Kidney (tissue), 13 donors: ENCODE measurements at regions not wholly inside any gene's neighbourhood (a gene's known extent, or its start where the extent isn't known, plus 50 kb on each side); places are given as distances from the start of the nearest gene placed in this dataset.

Source experiments
- DNase-seq, 5 donors: peaks; one replicate each; pipeline ENCODE4 v3.0.0-alpha.2; 2013 to 2020
- FAIRE-seq: peaks from 2 replicates; lab custom pipeline; 2012; peaks lifted over from hg19 to GRCh38; lab: Jason Lieb, UNC
- H3K27ac ChIP-seq, 2 donors: one replicate each; pipeline ENCODE4 v1.7.0; 2013; ENCODE audit warnings: low read depth in 2 of 2, low read length in 2 of 2, inconsistent platforms in 1 of 2
- H3K27me3 ChIP-seq: one replicate; pipeline ENCODE4 v1.7.1; 2013; ENCODE audit warnings: low read length, inconsistent platforms; ENCODE audit not compliant: control insufficient read depth, insufficient read depth
- H3K36me3 ChIP-seq, 3 donors: one replicate each; pipeline versions ENCODE4 v1.7.0 to v1.7.1; 2013; ENCODE audit warnings: low read length in 3 of 3, control low read depth in 1 of 3, inconsistent platforms in 1 of 3; ENCODE audit not compliant: insufficient read depth in 3 of 3, control insufficient read depth in 2 of 3
- H3K4me1 ChIP-seq, 3 donors: one replicate each; pipeline versions ENCODE4 v1.7.0 to v1.7.1; 2013; ENCODE audit warnings: low read length in 3 of 3, inconsistent platforms in 1 of 3, low read depth in 1 of 3; ENCODE audit not compliant: control insufficient read depth in 2 of 3, insufficient read depth in 2 of 3
- H3K4me3 ChIP-seq, 3 donors: one replicate each; pipeline versions ENCODE4 v1.7.0 to v1.8.1; 2013; ENCODE audit warnings: low read length in 3 of 3, control low read depth in 1 of 3, inconsistent platforms in 1 of 3
- H3K9ac ChIP-seq, 3 donors: one replicate each; pipeline versions ENCODE4 v1.7.0 to v1.7.1; 2013; ENCODE audit warnings: low read length in 3 of 3, control low read depth in 1 of 3, inconsistent platforms in 1 of 3
- H3K9me3 ChIP-seq, 3 donors: one replicate each; pipeline versions ENCODE4 v1.7.0 to v1.7.1; 2013; ENCODE audit warnings: low read length in 3 of 3, control low read depth in 1 of 3, inconsistent platforms in 1 of 3; ENCODE audit not compliant: control insufficient read depth in 2 of 3, insufficient read depth in 1 of 3
- intact Hi-C: fragments of 100-400 bp; cut with DNase I; formaldehyde crosslinking; loops from one replicate; pipeline ENCODE4 v1.11.1; 2022
- TF ChIP-seq, protein P1 (sequence below): IDR thresholded peaks from 3 replicates; pipeline ENCODE4 v1.5.1; 2012; ENCODE audit warnings: mild to moderate bottlenecking, moderate library complexity, borderline replicate concordance; ENCODE audit not compliant: insufficient read depth; ENCODE audit errors: extremely low read depth
- donor health status: control.
- donor health status: control.
- donor health status: control.
- donor health status: control.
- donor health status: control.
- donor health status: DM: yes; HTN: yes; CAD: no.
- donor health status: Normal renal cell carcinoma (clear cell type).

DNA sequence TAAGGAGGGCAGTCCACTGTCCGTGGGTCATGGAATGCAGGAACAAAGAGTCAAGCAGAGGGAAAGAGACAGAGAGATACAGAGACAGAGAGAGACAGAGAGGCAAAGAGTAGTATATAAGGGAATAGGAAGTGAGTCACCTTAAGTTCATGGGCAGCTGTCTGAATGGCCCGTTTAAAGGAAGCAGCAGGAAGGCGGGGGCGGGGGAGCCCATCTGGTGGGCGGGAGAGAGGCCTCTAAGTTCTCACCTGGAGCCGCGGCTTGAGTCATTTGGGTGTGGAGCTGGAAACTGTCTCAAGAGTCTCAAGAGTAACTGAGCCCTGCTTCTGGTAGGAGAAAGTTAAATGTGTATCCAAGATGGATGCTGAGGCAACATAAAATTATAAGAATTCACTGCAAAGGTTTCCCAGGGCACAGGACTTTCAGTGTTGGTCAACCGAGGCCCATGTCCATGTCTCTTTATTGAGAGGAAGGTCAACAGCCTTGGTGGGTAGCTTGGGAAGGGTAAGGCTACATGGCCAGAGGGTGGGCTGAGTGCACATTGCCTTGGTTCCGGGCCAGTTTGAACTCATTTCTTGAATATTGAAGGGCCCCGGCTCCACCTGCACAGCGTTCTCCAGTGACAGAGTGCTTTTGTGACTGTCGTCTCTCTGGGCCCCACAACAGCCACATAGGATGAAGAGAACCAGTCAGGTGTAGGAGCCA, 85.5 kb upstream of the CACUL1 start:
- Histone ChIP-seq H3K4me1 (no peaks in the 10 kb centered on the region), H3K4me3 (no peak overlapping the region), H3K27ac (no peak overlapping the region), H3K9me3 (no peaks in the 10 kb centered on the region), H3K9ac (no peak overlapping the region), H3K36me3 (no peaks in the 10 kb centered on the region), H3K27me3 (no peaks in the 10 kb centered on the region)
- FAIRE-seq (no peak), DNase-seq (no peak)
- TF ChIP-seq, protein P1, sequence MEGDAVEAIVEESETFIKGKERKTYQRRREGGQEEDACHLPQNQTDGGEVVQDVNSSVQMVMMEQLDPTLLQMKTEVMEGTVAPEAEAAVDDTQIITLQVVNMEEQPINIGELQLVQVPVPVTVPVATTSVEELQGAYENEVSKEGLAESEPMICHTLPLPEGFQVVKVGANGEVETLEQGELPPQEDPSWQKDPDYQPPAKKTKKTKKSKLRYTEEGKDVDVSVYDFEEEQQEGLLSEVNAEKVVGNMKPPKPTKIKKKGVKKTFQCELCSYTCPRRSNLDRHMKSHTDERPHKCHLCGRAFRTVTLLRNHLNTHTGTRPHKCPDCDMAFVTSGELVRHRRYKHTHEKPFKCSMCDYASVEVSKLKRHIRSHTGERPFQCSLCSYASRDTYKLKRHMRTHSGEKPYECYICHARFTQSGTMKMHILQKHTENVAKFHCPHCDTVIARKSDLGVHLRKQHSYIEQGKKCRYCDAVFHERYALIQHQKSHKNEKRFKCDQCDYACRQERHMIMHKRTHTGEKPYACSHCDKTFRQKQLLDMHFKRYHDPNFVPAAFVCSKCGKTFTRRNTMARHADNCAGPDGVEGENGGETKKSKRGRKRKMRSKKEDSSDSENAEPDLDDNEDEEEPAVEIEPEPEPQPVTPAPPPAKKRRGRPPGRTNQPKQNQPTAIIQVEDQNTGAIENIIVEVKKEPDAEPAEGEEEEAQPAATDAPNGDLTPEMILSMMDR: no peak
- intact Hi-C loops: no loop called here

DNA sequence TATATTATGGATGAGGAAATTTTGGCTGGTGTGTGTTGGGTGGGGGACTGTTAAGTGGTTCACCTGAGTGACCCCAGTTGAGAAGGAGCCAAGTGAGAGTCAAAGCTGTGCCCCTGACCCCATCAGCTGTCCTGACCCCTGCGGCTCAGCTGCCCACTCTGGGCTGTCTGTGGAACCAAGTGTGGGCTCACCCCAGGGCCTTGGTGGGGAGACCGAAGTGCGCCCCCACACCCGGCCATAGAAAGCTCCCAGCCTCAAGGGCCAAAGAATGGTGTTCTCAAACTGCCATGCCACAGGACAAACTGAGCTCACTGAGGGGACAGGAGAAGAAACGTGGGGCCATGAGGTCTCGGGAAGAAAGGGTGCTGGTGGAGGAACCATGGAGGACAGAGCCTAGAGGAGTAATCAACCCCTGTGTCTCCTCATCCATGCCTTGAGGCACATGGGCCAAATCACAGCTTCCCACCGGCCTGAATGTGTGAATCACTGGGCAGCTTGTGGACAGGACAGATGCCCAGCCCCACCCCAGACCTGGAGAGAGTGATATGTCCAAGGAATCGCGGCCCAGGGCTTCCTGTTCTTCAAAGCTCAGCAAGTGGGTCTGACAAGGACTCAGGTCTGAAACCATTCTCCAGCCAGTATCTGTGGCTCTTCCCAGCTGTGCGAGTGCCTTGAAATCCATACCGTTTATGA, 86.2 kb upstream of the CACUL1 start:
- intact Hi-C loops: no loop called here
- DNase-seq (no peak), FAIRE-seq (no peak)
- H3K27ac ChIP-seq: no peak overlapping the region
- TF ChIP-seq, protein P1: no peak
- H3K27me3 ChIP-seq: no peaks in the 10 kb centered on the region
- H3K9me3 ChIP-seq: no peaks in the 10 kb centered on the region
- no peak overlapping the region for H3K4me3 ChIP-seq
- no peaks in the 10 kb centered on the region for H3K36me3 ChIP-seq
- no peaks in the 10 kb centered on the region for H3K4me1 ChIP-seq
- H3K9ac ChIP-seq: no peak overlapping the region

DNA sequence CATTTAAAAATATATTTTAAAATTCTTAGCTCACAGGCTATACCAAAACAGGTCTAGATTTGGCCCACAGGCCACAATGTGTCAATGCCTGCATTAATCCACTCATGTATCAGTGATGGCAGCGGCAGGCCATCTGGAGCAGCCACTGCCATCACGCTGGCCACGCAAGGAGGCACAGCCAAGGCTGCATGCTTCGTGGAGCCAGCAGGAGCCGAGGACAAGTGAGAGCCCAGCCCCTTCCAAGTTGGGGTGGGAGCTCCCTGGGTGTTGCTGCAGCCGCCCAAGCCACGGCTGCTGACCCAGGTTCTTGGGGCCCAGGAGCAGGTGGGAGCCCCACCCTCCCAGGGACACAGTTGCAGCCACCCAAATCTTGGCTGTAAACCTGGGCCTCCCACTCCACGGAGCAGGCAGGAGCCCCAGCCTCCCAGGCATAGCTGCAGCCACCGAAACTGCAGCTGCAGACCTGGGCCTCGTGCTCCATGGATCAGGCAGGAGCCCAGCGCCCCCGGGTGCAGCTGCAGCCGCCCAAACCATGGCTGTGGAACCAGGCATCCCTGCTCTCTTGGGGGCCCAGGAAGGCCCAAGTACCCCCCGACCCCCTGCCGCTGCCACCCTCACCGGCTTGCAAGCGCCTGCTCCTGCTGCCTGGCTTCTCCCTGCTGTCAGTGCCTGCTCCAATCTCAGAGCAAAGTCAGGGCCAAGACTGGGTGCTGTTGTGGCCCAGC, 87.3 kb upstream of the CACUL1 start:
- Histone ChIP-seq H3K9ac (no peak overlapping the region), H3K4me1 (no peaks in the 10 kb centered on the region), H3K4me3 (no peak overlapping the region), H3K27ac (no peak overlapping the region), H3K9me3 (no peaks in the 10 kb centered on the region), H3K27me3 (no peaks in the 10 kb centered on the region), H3K36me3 (no peaks in the 10 kb centered on the region)
- TF ChIP-seq, protein P1: no peak
- intact Hi-C loops: no loop called here
- no peak for FAIRE-seq
- no peak for DNase-seq
